ENCODE measurements at regions not wholly inside any gene's neighbourhood (a gene's known extent, or its start where the extent isn't known, plus 50 kb on each side); places are given as distances from the start of the nearest gene placed in this dataset.

DNA sequence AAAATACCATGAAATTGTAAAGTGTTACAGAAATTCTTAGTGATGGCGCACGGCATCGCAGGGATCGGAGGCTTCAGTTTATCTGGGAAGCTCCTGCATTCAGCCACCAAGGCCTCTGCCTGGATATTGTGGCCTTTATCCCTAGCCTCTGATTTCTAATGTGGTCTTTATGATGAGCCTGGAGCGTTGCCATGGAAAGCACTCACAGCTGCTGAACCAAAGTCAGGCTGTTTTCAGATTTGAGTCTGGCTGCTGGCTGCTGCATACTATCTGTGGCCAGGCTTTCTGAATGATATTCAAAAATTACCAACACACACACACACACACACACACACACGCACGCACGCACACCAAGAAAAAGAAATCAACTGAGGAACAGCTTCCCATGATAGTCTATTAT is 101.1 kb upstream of the ZNF366 start (continued):
- TF ChIP-seq EP400 (IDR thresholded peaks at IDR 0.05) (no peak), MXI1 (IDR thresholded peaks at IDR 0.05; ENCODE audit: low read depth, low read length) (no peak), MTA2 (IDR thresholded peaks at IDR 0.05; ENCODE audit: low read depth) (no peak), NR0B1 (IDR thresholded peaks at IDR 0.05; ENCODE audit: partially characterized antibody) (no peak), ZNF41 (CRISPR knock-in tag; conservative IDR thresholded peaks at IDR 0.05) (no peak)

DNA sequence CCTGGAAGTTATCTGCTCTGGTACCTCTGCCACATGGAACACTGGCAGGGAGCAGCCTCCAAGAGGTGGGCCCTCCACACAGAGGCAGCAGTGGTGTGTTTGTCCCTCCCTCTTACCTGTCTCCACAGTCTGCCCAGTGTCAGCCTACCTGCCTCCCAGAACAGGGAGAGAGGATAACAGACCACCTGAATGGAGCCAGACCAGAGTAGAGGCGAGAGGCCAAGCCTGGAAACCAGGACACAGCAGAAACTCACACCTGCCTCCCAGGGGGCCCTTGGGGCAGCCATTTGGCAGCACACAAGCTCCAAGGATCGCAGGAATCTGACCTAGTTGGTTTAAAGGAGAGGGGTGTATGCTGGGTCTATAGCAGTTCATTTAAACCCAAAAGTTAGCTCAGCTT is 100.2 kb upstream of the ZNF366 start:
- Histone ChIP-seq H3K36me3 (ENCODE audit: control insufficient read depth, insufficient read depth, low read length) (no peaks in the 10 kb centered on the region), H3K9me1 (ENCODE audit: control insufficient read depth, insufficient read depth, low read length) (no peaks in the 10 kb centered on the region), H3K9me3 (replicated peaks; ENCODE audit: control insufficient read depth, insufficient read depth, low read depth, low read length) (no peaks in the 10 kb centered on the region), H3K4me1 (replicated peaks in 1 of 2; ENCODE audit: control insufficient read depth in 2 of 2, insufficient read depth in 2 of 2, low read length in 2 of 2) (0 out of 5 replicates have a peak, but pooled peaks cover 0 to 3% of the 10 kb centered on the region in 2 experiments), H3K4me3 (no peak overlapping the region), H3K27me3 (ENCODE audit: control insufficient read depth in 2 of 2, insufficient read depth in 2 of 2, low read length in 2 of 2) (no peaks in the 10 kb centered on the region), H2AFZ (ENCODE audit: low read depth, low read length) (no peak overlapping the region), H3K4me2 (ENCODE audit: insufficient read depth, low read length) (no peak overlapping the region), H3K79me2 (ENCODE audit: control insufficient read depth, insufficient read depth, low read length) (no peaks in the 10 kb centered on the region), H3K27ac (ENCODE audit: extremely low read depth, low read depth, low read length) (no peak overlapping the region), H3K9ac (ENCODE audit: insufficient read depth in 1 of 2, low read depth in 2 of 2, low read length in 2 of 2) (no peak overlapping the region), H4K20me1 (replicated peaks; ENCODE audit: control insufficient read depth, insufficient read depth, low read length) (no peaks in the 10 kb centered on the region)
- 33% methylated on average over 1 of the region's 2 CpGs for WGBS (ENCODE audit: insufficient coverage, low coverage, missing lambda C conversion rate)
- DNase-seq (ENCODE audit: extremely low read depth in 1 of 4, low spot score in 3 of 4) (no peak), ATAC-seq (no peak), FAIRE-seq (no peak)
- no peak for TF ChIP-seq CREM (IDR thresholded peaks at IDR 0.05; ENCODE audit: low read depth)
- TF ChIP-seq ADNP (tag; IDR thresholded peaks at IDR 0.05) = no peak
- BruUV-seq (replicated peaks) = no TSS peak
- in situ Hi-C loops (cut with MboI) = no loop called here
- POLR2A ChIA-PET = no interaction called here
- CTCF ChIA-PET (ENCODE audit: low intra/inter-chr PET ratio) = no interaction called here
- intact Hi-C loops (cut with micrococcal nuclease) = no loop called here
